Brain pericyte (primary cell): ENCODE measurements at regions not wholly inside any gene's neighbourhood (a gene's known extent, or its start where the extent isn't known, plus 50 kb on each side); places are given as distances from the start of the nearest gene placed in this dataset.
A peak's percentile ranks its signal among the peaks of the same experiment; 100 is the strongest.

Experiments used
- DNase-seq: peaks from one replicate; pipeline ENCODE4 v3.0.0-alpha.2; 2012; ENCODE audit warnings: low read depth, low spot score

GRCh38 chr4:56757821-56758411, 63.6 kb downstream of the SPINK2 start:
- peak; percentile 41 for DNase-seq

DNA sequence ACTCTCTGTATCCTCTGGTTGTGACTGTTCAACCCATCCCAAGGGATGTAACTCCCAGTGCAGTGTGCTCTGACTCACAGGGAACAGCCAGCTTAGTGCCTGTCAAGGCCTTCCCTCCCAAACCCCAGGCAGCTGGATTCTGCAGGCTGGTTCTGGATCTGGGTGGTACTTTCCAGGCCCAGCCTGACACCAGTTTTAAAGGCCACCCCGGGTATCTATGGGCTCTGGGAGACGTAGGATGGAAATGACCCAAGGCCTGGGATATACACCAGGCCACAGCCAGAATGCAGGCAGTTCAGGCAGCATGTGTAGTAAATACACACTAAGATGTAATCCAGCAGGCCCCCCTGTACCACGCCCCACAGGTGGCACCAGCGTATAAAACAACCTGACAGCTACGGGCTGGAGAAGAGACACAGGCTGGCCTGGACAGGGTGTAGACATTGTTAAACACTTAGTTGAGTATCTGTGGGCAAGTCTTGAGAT, 64.2 kb downstream of the SPINK2 start:
- DNase-seq = no peak

DNA sequence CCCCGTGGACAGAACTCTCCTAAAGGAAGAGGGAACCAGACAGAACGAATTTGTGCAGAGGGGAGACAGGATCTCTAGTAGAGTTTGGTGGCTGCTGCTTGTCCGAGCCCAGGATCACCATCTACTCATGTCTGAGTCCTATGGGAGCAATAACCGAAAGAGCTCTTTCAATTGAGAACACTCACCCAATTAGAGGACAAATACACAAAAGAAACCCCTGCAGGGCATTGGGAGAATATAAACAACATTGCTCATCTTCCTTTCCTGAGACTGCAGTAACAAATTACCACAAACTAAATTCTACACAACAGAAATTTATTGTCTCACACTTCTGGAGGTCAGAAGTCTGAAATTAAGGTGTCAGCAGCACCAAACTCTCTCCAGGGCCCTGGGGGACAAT, 65.6 kb downstream of the SPINK2 start:
- DNase-seq = no peak

GRCh38 chr4:56752985-56753384, 68.5 kb downstream of the SPINK2 start:
- DNase-seq = no peak

DNA sequence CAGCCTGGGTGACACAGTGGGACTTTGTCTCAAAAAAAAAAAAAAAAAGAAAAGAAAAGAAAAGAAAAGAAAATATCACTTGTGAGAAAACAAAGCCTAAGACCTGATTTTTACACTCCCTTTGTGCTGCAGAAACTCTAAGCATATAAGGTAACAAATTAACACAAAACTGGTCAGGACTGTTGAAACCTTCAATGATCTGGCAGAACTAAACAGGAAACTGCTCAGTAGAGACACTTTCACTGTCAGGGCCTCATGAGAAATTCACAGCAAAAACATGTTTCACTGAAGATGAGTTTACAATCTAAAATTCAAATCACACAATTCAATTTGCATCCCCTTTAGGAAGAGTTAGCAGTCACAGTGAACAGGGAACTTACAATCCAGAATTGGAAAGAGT, 69.1 kb upstream of the HOPX start:
- no peak for DNase-seq

GRCh38 chr4:56748271-56748670, 67.2 kb upstream of the HOPX start:
- DNase-seq = no peak

DNA sequence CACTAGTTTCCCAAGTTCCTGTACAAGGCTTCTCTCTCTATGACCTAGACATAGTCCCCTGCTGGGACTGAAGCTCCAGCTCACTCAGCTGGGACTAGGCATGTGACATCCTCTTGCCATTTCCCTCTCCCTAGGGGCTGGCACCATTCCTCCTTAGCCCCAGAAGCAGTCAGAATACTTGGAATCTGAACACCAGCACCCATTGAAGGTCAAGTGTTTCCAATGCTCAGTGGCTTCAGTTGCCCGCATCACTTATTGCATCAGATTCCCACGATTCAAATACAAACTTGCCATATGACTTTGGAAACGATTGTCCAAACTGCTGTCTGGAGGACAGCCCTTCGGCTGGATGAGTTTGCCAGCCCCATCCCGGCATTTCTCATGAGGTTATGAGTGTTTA, 65.5 kb upstream of the HOPX start:
- no peak for DNase-seq

DNA sequence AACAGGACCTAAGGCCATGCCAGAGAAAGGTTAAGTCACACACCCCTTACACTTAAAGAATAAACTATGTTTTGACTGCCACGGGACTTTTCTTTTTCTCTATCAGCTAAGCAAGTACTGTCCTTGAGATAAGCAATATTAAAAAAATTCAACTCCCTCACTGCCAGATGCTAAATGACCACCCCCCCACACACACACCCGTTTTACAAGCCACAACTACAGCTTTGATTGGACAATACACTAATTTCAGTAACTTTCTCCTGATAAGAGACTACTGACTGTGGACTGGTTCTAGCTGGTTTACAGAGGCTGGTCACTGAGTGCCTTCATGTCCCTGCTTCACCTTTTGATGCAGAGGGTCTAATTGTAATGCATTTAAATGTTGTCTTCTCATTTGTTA, 63.9 kb upstream of the HOPX start:
- no peak for DNase-seq

DNA sequence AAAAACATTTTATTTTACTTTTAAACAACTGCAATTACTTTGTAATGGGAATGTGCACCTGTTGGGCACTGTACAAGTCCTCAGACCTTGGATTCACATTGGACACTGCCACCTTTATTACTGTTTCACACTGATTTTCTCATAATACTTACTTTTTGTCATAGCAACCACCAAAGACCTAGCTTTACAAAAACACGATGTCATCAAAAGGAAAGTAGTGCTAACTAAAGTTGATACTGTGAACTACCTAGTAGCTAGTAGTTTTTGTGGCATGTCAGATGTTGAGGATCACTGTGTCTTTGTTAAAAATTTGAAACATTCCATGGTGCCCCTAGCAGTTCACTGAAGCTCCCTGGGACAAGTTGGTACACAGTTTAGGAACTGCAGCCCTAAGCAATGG, 62.9 kb upstream of the HOPX start:
- DNase-seq = no peak

- DNase-seq = no peak
Observed at GRCh38 chr4:56743550-56743949, 62.5 kb upstream of the HOPX start.

DNA sequence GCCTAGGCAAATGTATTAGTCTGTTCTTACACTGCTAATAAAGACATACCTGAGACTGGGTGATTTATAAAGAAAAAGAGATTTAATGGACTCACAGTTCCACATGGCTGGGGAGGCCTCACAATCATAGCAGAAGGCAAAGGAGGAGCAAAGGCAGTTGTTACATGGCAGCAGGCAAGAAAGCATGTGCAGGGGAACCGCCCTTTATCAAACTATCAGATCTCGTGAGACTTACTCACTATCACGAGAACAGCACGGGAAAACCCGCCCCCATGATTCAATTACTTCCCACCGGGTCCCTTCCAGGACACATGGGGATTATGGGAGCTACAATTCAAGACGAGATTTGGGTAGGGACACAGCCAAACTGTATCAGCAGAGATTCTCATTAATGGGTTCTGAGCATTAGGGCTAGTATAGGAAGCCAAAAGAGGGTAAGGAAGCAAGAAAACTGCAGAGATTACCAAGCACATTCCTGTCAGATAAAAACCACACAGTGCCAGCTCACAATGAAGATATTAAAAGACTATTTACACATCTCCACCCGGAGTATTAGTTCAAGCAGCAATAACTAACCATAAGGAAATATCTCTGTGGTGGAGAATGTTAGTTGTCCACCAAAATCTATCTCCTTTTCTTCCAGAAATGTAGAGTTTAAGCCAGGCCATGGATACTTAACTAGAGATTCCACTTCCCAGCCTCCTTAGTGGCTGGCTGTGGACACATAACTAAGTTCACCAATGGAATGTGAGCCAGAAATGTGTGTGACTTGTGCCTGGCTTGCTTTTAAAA, 61.2 kb upstream of the HOPX start:
- no peak for DNase-seq

DNA sequence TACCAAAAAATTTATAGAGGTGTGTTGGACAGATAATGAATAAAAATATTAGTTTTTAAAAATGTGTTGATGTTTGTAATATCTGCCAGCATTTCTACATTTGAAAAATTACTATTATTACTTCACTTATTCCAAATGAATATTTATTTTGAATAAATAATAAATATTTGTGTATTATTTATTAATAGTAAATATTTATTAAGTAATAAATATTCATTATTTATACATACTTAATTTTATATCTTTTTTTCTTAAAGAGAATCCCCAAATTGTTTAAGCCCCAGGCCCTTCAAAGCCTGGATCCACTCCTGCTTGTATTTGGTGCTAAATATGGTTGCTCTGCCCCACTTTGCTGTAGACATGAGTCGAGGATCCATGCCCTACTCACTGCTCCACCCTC, 60.5 kb upstream of the HOPX start:
- DNase-seq = no peak

DNA sequence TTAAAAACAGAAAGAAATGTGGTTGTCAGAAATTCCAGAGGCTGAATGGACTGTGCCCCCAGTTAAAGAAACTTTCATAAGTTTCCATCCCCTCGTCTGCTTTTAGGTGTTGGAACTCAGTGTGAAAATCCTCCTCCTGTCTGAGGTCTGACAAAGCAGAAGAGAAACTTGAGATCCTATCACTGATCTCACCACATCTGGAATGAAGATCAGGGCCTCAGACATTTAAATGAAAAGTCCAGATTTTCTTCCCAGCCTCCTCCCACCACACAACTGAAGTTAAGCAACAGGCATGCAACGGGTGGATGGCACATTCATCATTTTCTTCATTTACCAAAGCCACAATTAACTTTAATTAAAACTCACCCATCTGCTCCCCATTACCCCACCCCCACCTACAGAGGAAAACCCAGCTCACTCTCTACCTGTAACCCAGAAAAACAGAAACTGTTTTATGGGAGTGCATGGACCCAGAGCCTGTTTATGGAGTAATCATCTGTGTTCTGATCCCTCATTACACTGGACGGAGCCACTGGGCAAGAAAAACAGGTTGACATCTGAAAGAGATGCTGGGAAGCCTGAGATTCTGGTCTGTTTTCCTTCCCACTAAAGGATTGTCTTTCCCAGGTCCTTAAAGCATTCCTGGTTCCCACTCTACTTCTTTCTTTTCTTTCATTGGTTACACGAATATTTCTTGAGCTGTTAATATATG, 58.1 kb upstream of the HOPX start:
- DNase-seq = no peak

DNA sequence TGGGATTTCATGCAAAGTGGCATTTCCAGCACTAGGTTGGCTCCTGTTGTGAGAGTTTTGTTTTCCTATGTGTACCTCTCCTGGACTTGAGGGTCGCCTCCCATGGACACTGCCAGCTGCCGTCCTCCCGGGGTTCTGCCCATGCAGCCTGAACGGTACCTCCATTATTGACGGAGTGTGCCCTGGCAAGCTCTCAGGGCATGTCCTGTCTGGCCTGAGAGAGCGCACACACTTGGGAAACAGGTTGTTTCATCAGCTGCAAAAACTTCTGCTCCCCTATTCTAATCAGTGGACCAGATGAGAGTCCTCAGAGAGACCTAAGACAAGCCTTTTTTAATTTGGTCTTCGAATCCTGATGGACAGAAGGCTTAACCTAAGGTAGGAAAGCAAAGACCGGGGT, 56.6 kb upstream of the HOPX start:
- DNase-seq = no peak

DNA sequence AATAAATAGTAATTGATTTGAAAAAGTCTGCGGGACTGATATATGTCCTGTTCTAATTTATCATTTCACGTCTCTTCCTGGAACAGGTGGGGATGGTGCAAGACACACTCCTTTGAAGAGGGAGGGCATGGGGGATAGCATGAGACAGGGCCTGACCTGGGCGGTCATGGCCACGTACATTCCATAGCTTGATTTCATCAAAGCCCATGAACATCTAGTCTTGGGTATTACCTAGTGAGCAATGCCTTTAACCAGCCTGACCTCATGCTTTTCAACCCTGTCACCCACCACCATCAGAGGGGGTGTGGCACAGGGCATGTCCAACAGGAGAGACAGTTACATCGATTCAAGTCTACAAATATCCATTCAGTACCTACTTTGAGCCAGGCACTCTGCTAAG, 52.3 kb upstream of the HOPX start:
- DNase-seq = no peak

DNA sequence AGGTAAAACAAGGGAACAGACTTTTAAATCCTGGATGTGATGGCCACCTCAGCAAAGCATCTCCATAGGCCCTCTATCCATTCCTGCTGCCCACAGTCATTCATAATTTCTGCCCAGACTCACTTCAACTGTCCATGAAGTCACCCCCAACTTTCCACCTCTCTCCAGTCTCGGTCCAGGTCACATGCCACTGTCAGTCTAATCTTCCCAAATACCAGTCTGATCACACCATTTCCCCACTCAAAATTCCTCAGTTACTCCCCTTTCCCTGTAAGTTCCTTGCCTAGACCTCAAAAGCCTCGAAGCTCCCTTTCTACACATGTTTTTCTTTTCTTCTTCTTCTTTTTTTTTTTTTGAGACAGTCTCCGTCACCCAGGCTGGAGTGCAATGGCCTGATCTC, 51.2 kb upstream of the HOPX start:
- DNase-seq = no peak

DNA sequence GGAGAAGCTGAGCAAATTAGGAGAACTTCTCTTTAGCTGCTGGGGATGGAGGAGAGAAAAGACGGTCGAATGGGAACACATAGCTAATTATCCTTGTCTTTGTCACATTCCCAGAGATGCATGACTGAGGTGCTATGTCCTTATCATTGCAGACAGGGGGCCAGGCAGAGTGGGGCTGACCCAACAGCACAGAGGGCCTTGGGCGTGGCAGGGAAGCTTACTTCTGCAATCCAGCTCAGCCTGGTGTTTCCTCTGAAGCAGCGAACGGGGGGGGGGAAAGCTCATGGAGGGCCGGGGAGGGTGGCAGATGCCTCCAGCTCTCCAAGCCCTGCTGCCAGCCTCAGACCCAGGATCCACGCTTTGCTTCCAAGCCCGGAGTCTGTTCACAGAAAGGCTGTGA, 50.8 kb upstream of the HOPX start:
- no peak for DNase-seq
